ENCODE measurements at regions not wholly inside any gene's neighbourhood (a gene's known extent, or its start where the extent isn't known, plus 50 kb on each side); places are given as distances from the start of the nearest gene placed in this dataset.

DNA sequence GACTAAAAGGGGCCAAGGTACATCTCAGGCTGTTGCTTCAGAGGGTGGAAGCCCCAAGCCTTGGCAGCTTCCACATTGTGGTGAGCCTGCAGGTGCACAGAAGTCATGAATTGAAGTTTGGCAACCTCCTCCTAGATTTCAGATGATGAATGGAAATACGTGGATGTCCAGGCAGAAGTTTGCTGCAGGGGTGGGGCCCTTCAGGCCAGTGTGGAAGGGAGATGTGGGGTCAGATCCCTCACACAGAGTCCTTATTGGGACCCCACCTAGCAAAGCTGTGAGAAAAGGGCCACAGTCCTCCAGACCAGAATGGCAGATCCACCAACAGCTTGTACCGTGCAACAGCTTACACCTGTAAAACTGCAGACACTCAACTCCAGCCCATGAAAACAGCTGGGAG lies 67.4 kb upstream of the PTGS2 start:
- intact Hi-C loops (cut with micrococcal nuclease; ENCODE audit: unreplicated experiment) = no loop called here
- BruUV-seq (replicated peaks) = no TSS peak
- TF ChIP-seq EZH2 (IDR thresholded peaks at IDR 0.05; ENCODE audit: borderline replicate concordance, low read depth, low read length, poor library complexity, severe bottlenecking) (no peak), CTCF (conservative IDR thresholded peaks at IDR 0.05; ENCODE audit: low read depth, low read length) (no peak)
- H3K4me3 ChIP-seq (ENCODE audit: low read depth, low read length, poor library complexity, severe bottlenecking) = no peak overlapping the region
- no peaks in the 10 kb centered on the region for H3K27me3 ChIP-seq (replicated peaks; ENCODE audit: insufficient read depth, low read depth, low read length, poor library complexity)
- no peak overlapping the region for H3K27ac ChIP-seq (ENCODE audit: low read depth, low read length, poor library complexity, severe bottlenecking)
- H3K36me3 ChIP-seq (ENCODE audit: insufficient read depth, low read length, poor library complexity, severe bottlenecking) = no peaks in the 10 kb centered on the region
- no peak for DNase-seq (ENCODE audit: low spot score)
- ChIA-PET CTCF (no interaction called here), POLR2A (ENCODE audit: low non-redundant PET) (no interaction called here)
- no peaks in the 10 kb centered on the region for H3K4me1 ChIP-seq (ENCODE audit: insufficient read depth, low read length, poor library complexity, severe bottlenecking)
- H3K9me3 ChIP-seq (ENCODE audit: low read depth, low read length, poor library complexity, severe bottlenecking) = peaks cover 12% of the 10 kb centered on the region

GRCh38 chr1:186745531-186746146 lies 65.4 kb upstream of the PTGS2 start:
- peak; percentile 35 for DNase-seq (ENCODE audit: low spot score)
- Histone ChIP-seq H3K4me3 (ENCODE audit: low read depth, low read length, poor library complexity, severe bottlenecking) (no peak overlapping the region), H3K27ac (ENCODE audit: low read depth, low read length, poor library complexity, severe bottlenecking) (no peak overlapping the region), H3K4me1 (ENCODE audit: insufficient read depth, low read length, poor library complexity, severe bottlenecking) (no peaks in the 10 kb centered on the region), H3K27me3 (replicated peaks; ENCODE audit: insufficient read depth, low read depth, low read length, poor library complexity) (no peaks in the 10 kb centered on the region), H3K9me3 (ENCODE audit: low read depth, low read length, poor library complexity, severe bottlenecking) (peaks cover 12% of the 10 kb centered on the region), H3K36me3 (ENCODE audit: insufficient read depth, low read length, poor library complexity, severe bottlenecking) (no peaks in the 10 kb centered on the region)
- CTCF ChIA-PET = no interaction called here
- intact Hi-C loops (cut with micrococcal nuclease; ENCODE audit: unreplicated experiment) = no loop called here
- no TSS peak for BruUV-seq (replicated peaks)
- TF ChIP-seq CTCF (conservative IDR thresholded peaks at IDR 0.05; ENCODE audit: low read depth, low read length) (no peak), EZH2 (IDR thresholded peaks at IDR 0.05; ENCODE audit: borderline replicate concordance, low read depth, low read length, poor library complexity, severe bottlenecking) (no peak)
- POLR2A ChIA-PET (ENCODE audit: low non-redundant PET) = no interaction called here

DNA sequence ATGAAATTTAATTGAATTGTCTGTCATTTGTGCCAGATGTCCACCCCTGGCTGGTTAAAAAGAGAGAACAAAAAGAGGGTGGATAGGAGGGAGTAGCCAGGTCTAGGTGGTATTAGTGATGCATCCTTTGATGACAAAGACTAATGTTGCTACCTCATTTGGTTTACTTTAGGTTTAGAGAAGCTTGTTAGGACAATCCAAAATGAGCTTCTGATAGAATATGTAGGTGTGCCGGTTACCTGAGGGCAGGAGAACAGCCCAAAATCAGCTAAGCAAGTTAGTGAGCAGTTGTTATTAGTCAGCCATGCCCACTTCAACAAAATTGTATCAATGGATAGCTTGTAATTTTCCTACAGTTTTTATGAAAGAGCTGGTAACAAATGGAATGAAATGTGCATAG lies 61.4 kb upstream of the PTGS2 start:
- no peak for DNase-seq (ENCODE audit: low spot score)
- BruUV-seq (replicated peaks) = no TSS peak
- H3K27me3 ChIP-seq (replicated peaks; ENCODE audit: insufficient read depth, low read depth, low read length, poor library complexity) = no peaks in the 10 kb centered on the region
- no peaks in the 10 kb centered on the region for H3K36me3 ChIP-seq (ENCODE audit: insufficient read depth, low read length, poor library complexity, severe bottlenecking)
- no peaks in the 10 kb centered on the region for H3K9me3 ChIP-seq (ENCODE audit: low read depth, low read length, poor library complexity, severe bottlenecking)
- H3K4me3 ChIP-seq (ENCODE audit: low read depth, low read length, poor library complexity, severe bottlenecking) = no peak overlapping the region
- no peak overlapping the region for H3K27ac ChIP-seq (ENCODE audit: low read depth, low read length, poor library complexity, severe bottlenecking)
- TF ChIP-seq CTCF (conservative IDR thresholded peaks at IDR 0.05; ENCODE audit: low read depth, low read length) = no peak
- no peak for TF ChIP-seq EZH2 (IDR thresholded peaks at IDR 0.05; ENCODE audit: borderline replicate concordance, low read depth, low read length, poor library complexity, severe bottlenecking)
- intact Hi-C loops (cut with micrococcal nuclease; ENCODE audit: unreplicated experiment) = no loop called here
- POLR2A ChIA-PET (ENCODE audit: low non-redundant PET) = no interaction called here
- H3K4me1 ChIP-seq (ENCODE audit: insufficient read depth, low read length, poor library complexity, severe bottlenecking) = no peaks in the 10 kb centered on the region
- CTCF ChIA-PET = no interaction called here

Data from A673 (cell line).